NCI-H526 treated with DMSO at 0.1 percent for 48 hours (cell line): ENCODE measurements at regions not wholly inside any gene's neighbourhood (a gene's known extent, or its start where the extent isn't known, plus 50 kb on each side); places are given as distances from the start of the nearest gene placed in this dataset.

Experiments
- DNase-seq: peaks from one replicate; lab custom pipeline; 2025; lab: John Stamatoyannopoulos, UW

DNA sequence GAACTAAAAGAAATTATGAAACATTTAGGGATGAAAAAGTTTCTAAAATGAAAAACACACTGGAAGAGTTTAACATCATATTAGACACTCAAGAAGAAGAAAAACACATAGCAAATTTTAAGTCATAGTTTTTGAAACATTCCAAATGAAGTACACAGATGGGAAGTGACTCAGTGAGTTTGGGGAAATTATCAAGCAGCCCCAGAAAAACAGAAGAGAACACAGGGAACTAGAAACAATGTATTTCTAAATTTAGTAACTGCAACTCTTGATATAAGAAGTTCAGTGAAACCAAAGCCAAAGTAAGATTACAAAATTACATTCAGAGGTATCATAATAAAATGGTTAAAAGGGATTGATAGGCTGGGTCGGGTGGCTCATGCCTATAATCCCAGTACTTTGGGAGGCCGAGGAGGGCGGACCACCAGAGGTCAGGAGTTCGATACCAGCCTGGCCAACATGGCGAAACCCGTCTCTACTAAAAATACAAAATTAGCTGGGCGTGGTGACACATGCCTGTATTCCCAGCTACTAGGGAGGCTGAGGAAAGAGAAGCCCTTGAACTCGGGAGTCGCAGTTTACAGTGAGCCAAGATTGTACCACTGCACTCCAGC is 461.2 kb downstream of the KCTD8 start:
- no peak for DNase-seq

DNA sequence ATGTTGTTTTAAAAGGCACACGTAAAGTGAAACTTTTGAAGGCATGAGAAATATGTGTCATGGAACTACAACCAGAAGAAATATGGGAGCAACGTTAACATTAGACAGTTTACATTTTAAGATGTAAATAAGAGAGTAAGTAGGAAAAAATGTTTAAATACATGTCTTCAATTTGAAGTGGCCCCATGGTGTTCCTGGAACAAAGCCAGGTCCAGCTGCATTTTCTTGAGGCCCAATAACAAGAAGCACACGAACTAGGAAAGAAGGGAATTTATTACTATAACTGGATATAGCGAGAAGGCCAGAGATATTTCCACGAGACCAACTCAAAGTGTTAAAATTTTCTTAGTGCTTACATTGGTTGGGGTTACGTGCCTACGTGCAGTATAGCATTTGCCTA is 458.1 kb downstream of the KCTD8 start:
- no peak for DNase-seq

DNA sequence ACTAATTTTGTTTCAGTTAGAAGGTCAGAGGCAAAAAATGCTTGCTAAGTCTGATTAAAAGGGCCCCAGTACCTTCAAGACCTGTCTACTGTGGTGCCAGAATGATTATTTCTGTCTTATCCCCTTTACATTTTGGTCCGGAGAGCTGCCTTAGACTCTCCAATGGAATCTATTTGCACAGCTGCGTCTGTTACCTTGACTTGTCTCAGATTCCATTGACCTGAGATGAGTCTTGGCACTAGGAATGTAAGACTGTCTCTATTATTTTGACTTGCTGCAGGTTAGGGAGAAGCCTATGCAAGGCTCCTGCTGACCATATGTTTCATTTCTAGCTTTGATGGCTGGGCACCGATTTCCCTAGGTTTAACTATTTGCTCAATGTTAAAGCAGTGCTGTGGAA is 457.6 kb downstream of the KCTD8 start:
- DNase-seq: no peak

DNA sequence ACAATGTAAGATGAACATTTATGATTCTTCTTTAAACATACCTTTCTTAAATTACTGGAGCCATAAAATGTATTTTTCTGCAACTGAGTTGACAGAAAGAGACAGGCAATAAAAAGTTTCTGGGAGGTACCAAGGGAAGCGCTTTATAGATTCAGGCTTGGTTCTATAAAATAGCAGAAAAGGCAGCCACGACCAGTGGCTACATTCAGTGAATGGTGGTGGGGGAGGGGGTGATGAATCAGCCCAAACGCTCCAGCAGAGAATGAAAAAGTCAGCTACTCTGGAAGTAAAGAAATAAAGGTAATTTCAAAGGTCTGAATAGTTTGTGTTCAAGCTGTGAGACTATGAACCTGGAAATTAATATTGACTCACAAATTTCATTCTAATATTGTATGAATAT is 456.1 kb downstream of the KCTD8 start:
- no peak for DNase-seq

- DNase-seq: no peak
These were observed 455.3 kb downstream of the KCTD8 start for GRCh38 chr4:43993196-43993902.

- DNase-seq: no peak
These were observed 448.9 kb downstream of the KCTD8 start for GRCh38 chr4:43999669-44000068.

DNA sequence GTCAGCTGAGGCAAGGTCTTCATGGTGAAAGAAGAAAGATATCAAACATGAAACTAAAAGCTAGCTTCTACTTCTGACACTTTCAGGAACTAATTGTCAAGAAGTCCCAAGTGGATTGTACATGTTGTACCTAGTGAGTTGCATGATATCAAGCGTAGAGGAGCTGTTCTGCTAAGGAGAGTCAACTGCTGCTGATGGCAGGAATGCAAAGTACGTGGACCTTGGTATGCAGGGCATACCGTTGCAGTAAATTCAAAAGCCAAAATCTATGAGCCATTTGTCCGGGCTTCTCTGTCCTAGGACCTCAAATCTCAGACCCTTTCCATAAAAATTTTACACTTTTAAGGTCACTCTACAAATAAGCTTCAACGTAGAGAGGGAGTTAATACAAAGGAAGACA is 446.2 kb downstream of the KCTD8 start:
- no peak for DNase-seq

DNA sequence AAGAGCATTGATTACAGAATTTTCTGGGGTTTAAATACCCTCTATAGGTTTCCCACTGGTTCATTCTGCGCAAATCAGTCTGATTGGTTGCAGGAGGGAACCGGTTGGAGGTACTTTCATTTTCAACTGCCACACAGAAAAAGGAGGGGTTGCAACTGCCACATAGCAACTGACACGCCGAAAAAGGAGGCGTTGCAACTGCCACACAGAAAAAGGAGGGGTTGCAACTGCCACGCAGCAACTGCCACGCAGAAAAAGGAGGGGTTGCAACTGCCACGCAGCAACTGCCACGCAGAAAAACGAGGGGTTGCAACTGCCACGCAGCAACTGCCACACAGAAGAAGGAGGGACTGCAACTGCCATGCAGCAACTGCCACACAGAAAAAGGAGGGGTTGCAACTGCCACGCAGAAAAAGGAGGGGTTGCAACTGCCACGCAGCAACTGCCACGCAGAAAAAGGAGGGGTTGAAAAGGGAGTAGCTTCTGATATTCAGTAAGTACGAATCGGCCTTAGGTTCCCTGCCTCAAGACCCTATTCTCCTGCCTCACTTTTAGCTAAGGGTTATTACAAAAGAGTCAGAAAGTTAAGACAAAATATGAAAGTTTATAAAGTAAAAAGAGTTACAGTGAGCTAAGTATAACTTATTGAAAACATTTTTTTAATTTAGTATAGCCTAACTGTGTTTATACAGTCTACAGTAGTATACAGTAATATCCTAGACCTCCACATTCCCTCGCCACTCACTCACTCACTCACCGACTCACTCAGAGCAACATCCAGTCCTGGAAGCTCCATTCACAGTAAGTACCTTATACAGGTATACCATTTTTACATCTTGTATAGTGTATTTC is 431.8 kb downstream of the KCTD8 start:
- no peak for DNase-seq

- no peak for DNase-seq
These were observed 431.2 kb downstream of the KCTD8 start for GRCh38 chr4:44017422-44017739.

DNA sequence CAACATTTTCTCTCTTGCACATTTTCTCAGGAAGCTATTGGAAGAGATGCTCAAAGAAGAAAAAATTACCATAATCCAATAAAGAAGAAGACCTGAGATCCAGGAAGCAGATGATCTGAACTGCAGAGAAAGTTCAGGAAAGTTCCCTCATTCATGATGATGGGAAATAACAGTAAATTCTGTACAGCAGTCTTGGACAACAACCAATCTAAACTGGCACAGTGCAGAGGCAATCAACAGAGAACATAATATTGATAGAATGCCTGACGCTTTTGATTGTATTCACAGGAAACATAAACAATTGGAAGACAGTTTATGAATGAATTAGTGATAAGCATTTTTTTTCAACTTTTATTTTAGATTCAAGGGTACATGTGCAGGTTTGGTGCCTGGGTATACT is 428.9 kb downstream of the KCTD8 start:
- no peak for DNase-seq

DNA sequence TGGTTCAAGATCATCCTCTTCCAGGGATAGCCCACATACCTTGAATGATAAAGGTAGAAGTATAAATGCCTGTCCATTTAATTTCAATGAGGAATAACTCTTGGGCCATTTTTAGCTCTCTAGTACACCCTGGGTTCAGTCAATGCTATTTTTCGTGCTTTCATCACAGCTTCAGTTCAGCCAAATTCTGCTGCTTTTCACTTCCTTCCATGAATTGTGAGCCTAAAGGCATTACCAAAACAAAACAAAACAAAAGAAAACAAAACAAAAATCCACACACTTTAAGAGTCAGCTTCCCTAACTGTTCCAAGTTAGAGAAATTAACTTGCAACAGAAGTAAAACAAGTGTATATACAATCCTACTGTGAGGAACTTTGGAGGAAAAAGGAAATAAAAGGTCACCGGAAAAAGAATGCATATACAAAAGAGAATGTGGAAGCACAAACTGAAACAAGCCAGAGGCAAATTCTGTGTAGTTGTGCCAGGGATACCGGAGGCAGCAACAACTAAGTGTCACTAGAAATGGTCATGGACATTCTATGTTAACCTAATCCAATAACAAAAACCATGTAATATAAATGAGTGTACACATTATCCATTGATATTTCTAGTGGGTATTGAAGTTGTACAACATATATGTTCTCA is 423.1 kb downstream of the KCTD8 start:
- DNase-seq: no peak

- no peak for DNase-seq
These were observed 409.8 kb downstream of the KCTD8 start for GRCh38 chr4:44038811-44039210.

- DNase-seq: no peak
These were observed 402.1 kb downstream of the KCTD8 start for GRCh38 chr4:44046491-44046890.

DNA sequence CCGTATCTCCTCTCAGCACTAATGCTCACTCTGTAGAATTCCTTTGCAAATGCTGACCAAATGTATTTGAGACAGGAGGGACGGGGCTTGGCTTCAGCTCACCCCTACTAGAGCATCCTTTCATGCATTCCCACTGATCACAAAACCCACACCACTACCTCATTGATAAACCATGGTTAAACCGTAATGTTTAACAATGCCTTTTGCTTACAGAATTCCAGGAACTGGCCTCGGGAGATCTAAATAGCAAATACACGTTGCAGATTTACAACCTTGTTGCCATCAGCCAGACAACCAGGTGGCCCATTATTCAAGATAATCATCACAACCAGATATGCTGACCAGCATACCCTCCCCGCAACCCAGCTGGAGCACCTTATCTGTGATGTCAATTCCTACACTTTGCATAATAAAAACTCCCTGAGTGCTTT is 391.9 kb downstream of the KCTD8 start:
- no peak for DNase-seq

GRCh38 chr4:44070843-44071242 is 377.8 kb downstream of the KCTD8 start:
- DNase-seq: no peak

GRCh38 chr4:44071959-44072955 is 376.4 kb downstream of the KCTD8 start:
- DNase-seq: no peak

DNA sequence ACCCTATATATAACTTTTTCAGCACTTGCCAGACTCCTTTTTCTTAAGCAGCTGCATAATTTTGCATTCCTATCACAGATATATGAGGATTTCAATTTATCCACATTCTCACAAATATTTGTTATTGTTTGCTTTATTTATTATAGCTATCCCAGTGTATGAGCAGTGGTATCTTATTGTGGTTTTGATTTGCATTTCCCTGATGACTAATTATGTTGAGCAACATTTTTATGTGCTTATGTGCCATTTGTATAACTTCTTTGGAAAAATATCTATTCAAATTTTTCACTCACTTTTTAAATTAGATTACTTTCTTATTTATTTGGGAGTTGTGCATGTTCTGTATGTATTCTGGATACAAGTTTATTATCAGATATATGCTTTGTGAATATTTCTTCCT is 361.9 kb downstream of the KCTD8 start:
- no peak for DNase-seq

- no peak for DNase-seq
These were observed 355.2 kb downstream of the KCTD8 start for GRCh38 chr4:44093390-44093789.

- DNase-seq: no peak
These were observed 349.6 kb downstream of the KCTD8 start for GRCh38 chr4:44098973-44099372.

DNA sequence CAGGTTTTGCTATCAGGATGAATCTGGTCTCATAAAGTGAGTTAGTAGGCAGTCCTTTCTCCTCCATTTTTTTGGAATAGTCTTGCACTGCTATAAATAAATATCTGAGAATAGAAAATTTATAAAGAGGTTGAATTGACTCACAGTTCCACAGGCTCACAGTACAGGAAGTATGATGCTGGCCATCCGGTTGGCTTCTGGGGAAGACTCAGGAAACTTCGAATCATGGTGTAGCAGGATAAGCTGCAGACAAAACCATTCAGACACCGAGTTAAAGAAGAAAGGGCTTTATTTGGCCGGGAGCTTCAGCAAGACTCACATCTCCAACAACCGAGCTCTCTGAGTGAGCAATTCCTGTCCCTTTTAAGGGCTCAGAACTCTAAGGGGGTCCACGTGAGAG is 348.2 kb downstream of the KCTD8 start:
- DNase-seq: no peak

DNA sequence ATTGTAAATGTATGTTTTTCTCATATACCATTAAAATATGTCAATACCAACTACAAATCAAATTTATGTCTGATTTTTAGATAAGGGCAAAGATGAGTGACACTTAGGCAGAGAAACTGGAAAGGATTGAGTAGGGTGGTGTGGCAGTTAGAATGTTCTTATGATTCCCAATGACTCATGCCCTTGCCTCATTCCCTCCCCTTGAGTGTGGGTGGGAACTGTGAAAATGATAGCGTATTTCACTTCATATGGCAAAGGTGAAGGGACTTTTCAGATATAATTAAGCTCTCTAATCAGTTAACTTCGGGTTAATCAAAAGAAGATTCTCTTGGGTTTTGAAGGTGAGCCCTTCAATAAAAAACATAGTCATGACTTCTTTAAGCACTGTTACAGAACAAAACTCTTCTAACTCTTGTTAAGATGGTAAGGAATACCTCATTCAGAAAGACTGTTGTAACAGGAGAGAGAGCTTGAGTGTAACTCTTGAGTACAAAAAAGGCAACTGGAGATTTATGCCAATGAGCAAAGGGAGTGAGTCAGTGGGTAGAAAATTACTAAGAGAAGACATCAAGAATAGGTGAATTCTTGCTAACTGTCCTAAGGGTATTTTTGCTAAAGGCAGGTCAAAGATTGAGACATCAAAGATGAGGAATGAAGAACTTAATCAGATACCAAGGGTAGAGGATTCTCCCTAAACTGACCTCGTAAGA is 329.5 kb downstream of the KCTD8 start:
- DNase-seq: no peak
